Right lobe of liver (tissue), 6 donors: ENCODE measurements at regions not wholly inside any gene's neighbourhood (a gene's known extent, or its start where the extent isn't known, plus 50 kb on each side); places are given as distances from the start of the nearest gene placed in this dataset.

ENCODE experiments used
- ATAC-seq, 4 donors: fragments of 200-7000 bp; cut with Tn5 transposase; one replicate each; pipeline ENCODE4 v1.9.1; 2020; ENCODE audit warnings: mild to moderate bottlenecking in 4 of 4, moderate library complexity in 4 of 4
- DNase-seq, 3 donors: peaks; one replicate each; pipeline ENCODE4 v3.0.0-alpha.2; 2020
- H3K27ac ChIP-seq, 3 donors: fragments of 200-600 bp; one replicate each; pipeline ENCODE4 v1.8.0; 2022
- H3K27me3 ChIP-seq, 2 donors: fragments of 200-600 bp; one replicate each; pipeline ENCODE4 v1.8.0; 2022
- H3K36me3 ChIP-seq, 4 donors: fragments of 200-600 bp; sonication (generic) in 1 of 4; one replicate each; pipeline versions ENCODE4 v1.5.1 to v1.8.0; 2017 to 2022; ENCODE audit warnings: control low read depth in 1 of 4
- H3K4me1 ChIP-seq, 4 donors: fragments of 200-600 bp; sonication (generic) in 1 of 4; one replicate each; pipeline versions ENCODE4 v1.5.1 to v1.8.0; 2017 to 2022; ENCODE audit warnings: control low read depth in 1 of 4
- H3K4me3 ChIP-seq, 3 donors: fragments of 200-600 bp; one replicate each; pipeline ENCODE4 v1.8.0; 2022
- H3K9me3 ChIP-seq, 4 donors: fragments of 200-600 bp; sonication (generic) in 1 of 4; one replicate each; pipeline versions ENCODE4 v1.5.1 to v1.8.0; 2017 to 2022; ENCODE audit warnings: control low read depth in 1 of 4
- CTCF ChIP-seq, 4 donors: fragments of 200-600 bp in 3 of 4; fragments of 450-650 bp in 1 of 4; IDR thresholded peaks; one replicate each; pipeline versions ENCODE4 v1.5.1 to v1.8.0; 2016 to 2022; ENCODE audit warnings: antibody characterized with exemption in 4 of 4, mild to moderate bottlenecking in 2 of 4
- POLR2A ChIP-seq: fragments of 450-650 bp; IDR thresholded peaks from one replicate; pipeline ENCODE4 v1.6.1; 2017; ENCODE audit warnings: antibody characterized with exemption, mild to moderate bottlenecking
- WGBS: methylation state at CpG from one replicate; pipeline ENCODE4 v1.1.6; 2018; ENCODE audit warnings: low coverage, low lambda C conversion rate; ENCODE audit not compliant: insufficient coverage; ENCODE audit errors: missing lambda C conversion rate; 5-methylcytosine and 5-hydroxymethylcytosine counted together
- intact Hi-C, 2 donors: fragments of 100-400 bp; cut with DNase I; formaldehyde crosslinking; loops; one replicate each; pipeline versions ENCODE4 v1.11.2 to v1.14.1; 2022
- donor health status: DM: no; HTN: yes; CAD: no.
- donor health status: DM: no; HTN: no; CAD: no.
- donor health status: DM: no; HTN: no; CAD: no.
- donor health status: DM: no; HTN: yes; CAD: no.
- donor health status: DM: no; HTN: yes; CAD: no.

DNA sequence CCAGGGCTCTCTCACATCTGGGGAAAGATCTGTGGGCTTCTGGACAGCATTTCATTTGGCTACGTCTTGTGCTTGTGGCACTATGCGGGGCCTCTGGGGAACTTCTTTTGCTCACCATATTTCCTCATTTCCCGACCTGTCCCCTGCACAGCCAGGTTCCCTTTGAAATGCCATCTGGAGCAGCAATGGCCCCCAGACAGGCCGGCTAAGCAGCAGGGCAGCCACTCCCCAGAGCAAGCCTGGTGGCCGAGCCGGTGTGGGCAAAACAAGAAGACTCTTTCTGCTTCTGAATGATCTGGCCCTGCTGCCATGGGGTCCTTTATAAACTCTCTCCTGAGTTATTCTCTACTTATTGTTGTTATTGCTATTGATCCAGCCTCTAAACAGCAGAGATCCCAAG is 190.7 kb upstream of the NECTIN1 start:
- WGBS: 80% methylated on average over 1 of the region's 6 CpGs
- ATAC-seq: no peak
- no peaks in the 10 kb centered on the region for H3K27me3 ChIP-seq
- H3K27ac ChIP-seq: no peak overlapping the region
- intact Hi-C loops: no loop called here
- no peak for DNase-seq
- H3K4me3 ChIP-seq: no peak overlapping the region
- H3K9me3 ChIP-seq: no peaks in the 10 kb centered on the region
- H3K36me3 ChIP-seq: no peaks in the 10 kb centered on the region
- TF ChIP-seq POLR2A: no peak
- no peaks in the 10 kb centered on the region for H3K4me1 ChIP-seq

DNA sequence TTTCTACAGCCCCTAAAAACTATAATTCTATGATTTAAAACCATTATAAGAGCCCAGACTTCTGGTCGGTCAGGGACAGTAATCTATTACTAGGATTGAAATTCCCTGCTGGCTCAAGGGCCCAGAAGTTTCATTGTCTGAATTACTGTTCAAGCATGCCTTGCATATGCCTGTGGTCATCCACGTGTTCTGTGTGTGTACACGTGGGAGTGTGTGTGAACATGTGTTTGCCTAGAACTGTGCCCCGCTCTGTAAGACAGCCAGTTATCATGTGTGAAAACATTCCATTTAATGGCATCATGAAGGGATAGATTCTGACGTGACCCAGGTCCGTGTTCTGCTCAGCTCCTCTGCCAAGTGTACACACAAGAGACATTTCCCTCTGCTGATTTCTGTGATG is 189.3 kb upstream of the NECTIN1 start:
- DNase-seq (no peak), ATAC-seq (peak in 2 of 4 donors; percentile 20 to 74)
- Histone ChIP-seq H3K4me3 (no peak overlapping the region), H3K36me3 (no peaks in the 10 kb centered on the region), H3K27me3 (no peaks in the 10 kb centered on the region), H3K4me1 (no peaks in the 10 kb centered on the region), H3K27ac (no peak overlapping the region), H3K9me3 (no peaks in the 10 kb centered on the region)
- WGBS: 41% methylated on average over 5 of the region's 6 CpGs
- intact Hi-C loops: no loop called here
- TF ChIP-seq CTCF (IDR thresholded peaks at IDR 0.05): no peak

DNA sequence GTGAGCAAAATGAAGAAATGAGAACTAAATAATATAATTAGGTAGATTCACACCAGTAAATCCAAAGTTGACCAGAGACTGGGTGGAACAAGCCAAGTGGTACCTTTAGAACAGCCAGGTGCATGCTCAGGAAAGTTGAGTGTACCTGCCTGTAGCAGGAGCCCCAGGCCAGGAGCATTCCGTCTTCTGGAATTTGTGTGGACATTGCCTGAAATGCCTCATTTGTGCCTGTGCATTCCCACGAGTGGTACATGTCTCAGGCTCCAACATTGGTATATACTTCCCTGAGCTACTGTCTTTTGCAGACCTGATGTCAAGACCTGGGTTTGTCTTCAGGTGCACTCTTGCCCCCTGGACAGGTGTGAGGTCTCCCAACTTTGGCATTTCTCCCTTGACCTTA is 187.6 kb upstream of the NECTIN1 start:
- intact Hi-C loops: no loop called here
- Histone ChIP-seq H3K27ac (no peak overlapping the region), H3K4me3 (no peak overlapping the region), H3K9me3 (no peaks in the 10 kb centered on the region), H3K27me3 (no peaks in the 10 kb centered on the region), H3K36me3 (no peaks in the 10 kb centered on the region), H3K4me1 (no peaks in the 10 kb centered on the region)
- TF ChIP-seq CTCF (IDR thresholded peaks at IDR 0.05) (no peak), POLR2A (no peak)
- DNase-seq (no peak), ATAC-seq (no peak)
- 38% methylated on average over 2 of the region's 2 CpGs for WGBS

GRCh38 chr11:119912229-119912628 is 183.2 kb upstream of the NECTIN1 start:
- H3K4me3 ChIP-seq: no peak overlapping the region
- intact Hi-C loops: no loop called here
- WGBS: 75% methylated on average over 6 of the region's 6 CpGs
- no peaks in the 10 kb centered on the region for H3K9me3 ChIP-seq
- H3K36me3 ChIP-seq: no peaks in the 10 kb centered on the region
- no peak for DNase-seq
- TF ChIP-seq CTCF (IDR thresholded peaks at IDR 0.05): no peak
- no peak for TF ChIP-seq POLR2A
- H3K4me1 ChIP-seq: peaks cover 0 to 8% (median 5%) of the 10 kb centered on the region in 4 donors
- no peak for ATAC-seq
- no peaks in the 10 kb centered on the region for H3K27me3 ChIP-seq
- H3K27ac ChIP-seq: no peak overlapping the region

- TF ChIP-seq CTCF (IDR thresholded peaks at IDR 0.05) (no peak), POLR2A (no peak)
- intact Hi-C loops: no loop called here
- Histone ChIP-seq H3K27me3 (no peaks in the 10 kb centered on the region), H3K36me3 (no peaks in the 10 kb centered on the region), H3K27ac (no peak overlapping the region), H3K4me1 (peaks cover 0 to 21% (median 10%) of the 10 kb centered on the region in 4 donors), H3K9me3 (no peaks in the 10 kb centered on the region), H3K4me3 (no peak overlapping the region)
- WGBS: no CpG with 5 or more reads among the region's 2 CpGs
- ATAC-seq: no peak
- DNase-seq: no peak
These were observed 181.7 kb upstream of the NECTIN1 start for GRCh38 chr11:119910650-119911049.
